ENCODE measurements at regions not wholly inside any gene's neighbourhood (a gene's known extent, or its start where the extent isn't known, plus 50 kb on each side); places are given as distances from the start of the nearest gene placed in this dataset.

DNA sequence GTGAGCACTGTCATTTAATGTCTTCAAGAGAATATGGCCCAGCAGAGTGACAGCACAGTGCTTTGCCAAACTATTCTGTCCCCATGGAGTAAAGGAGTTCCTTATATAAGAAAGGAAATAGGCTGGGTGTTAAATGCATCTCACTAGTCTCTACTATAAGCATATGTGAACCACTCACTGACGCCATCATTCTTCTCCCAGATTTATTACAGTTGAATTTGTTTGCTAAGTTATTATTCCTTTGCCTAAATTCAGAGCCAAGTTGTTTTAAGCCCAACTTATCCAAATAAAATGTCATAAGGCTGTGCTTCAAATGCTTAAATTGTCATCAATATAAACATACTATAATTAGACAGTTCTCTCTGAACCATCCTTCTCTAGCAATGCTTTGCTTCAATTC, 151.6 kb downstream of the KCNA5 start:
- Mint-ChIP-seq H3K27ac (no peak overlapping the region), H3K4me1 (no peaks in the 10 kb centered on the region), H3K27me3 (peaks cover 12 to 13% of the 10 kb centered on the region in 2 donors), H3K9me3 (peaks cover 0 to 4% (median 0%) of the 10 kb centered on the region in 8 donors), H3K36me3 (no peaks in the 10 kb centered on the region), H3K4me3 (no peak overlapping the region)
- H3K27me3 ChIP-seq (ENCODE audit: insufficient read depth, low read length): no peaks in the 10 kb centered on the region
- intact Hi-C loops (cut with micrococcal nuclease): no loop called here
- H3K4me3 ChIP-seq (ENCODE audit: low read length in 2 of 2): no peak overlapping the region
- CTCF ChIA-PET (ENCODE audit: partially characterized antibody): interaction anchor here (1.2 kb wide), 1 partner anchor 13 kb away, joined by 3 read pairs; no protein-coding TSS in a partner anchor
- no peak overlapping the region for H3K27ac ChIP-seq (ENCODE audit: low read depth, low read length)
- POLR2A ChIA-PET (ENCODE audit: partially characterized antibody): no interaction called here
- no peak for DNase-seq
- H3K36me3 ChIP-seq (ENCODE audit: insufficient read depth, low read length): no peaks in the 10 kb centered on the region
- no peaks in the 10 kb centered on the region for H3K9me3 ChIP-seq (ENCODE audit: control insufficient read depth in 1 of 2, low read length in 2 of 2)
- no peaks in the 10 kb centered on the region for H3K4me1 ChIP-seq (ENCODE audit: insufficient read depth, low read length)

DNA sequence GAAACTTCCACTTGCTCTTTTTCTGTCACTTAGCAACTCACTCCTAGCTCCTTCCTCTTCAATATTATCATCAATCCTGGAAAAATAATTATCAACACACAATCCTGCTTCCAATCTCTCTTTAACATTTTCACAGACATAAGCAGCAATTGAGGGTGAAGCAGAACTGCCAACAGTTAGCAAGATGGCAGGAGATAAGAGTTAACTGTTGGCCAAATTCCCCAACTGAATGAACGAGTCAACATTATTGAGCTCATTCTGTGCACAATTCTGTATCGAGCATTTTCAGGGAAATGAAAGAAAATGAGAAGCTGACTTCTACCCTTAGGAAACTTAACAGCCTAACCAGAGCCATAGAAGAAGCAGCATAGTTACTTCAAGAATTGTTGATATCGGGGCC, 152.0 kb downstream of the KCNA5 start:
- Histone ChIP-seq H3K4me1 (ENCODE audit: insufficient read depth, low read length) (no peaks in the 10 kb centered on the region), H3K9me3 (ENCODE audit: control insufficient read depth in 1 of 2, low read length in 2 of 2) (no peaks in the 10 kb centered on the region), H3K27me3 (ENCODE audit: insufficient read depth, low read length) (no peaks in the 10 kb centered on the region), H3K27ac (ENCODE audit: low read depth, low read length) (no peak overlapping the region), H3K36me3 (ENCODE audit: insufficient read depth, low read length) (no peaks in the 10 kb centered on the region), H3K4me3 (ENCODE audit: low read length in 2 of 2) (no peak overlapping the region)
- ChIA-PET POLR2A (ENCODE audit: partially characterized antibody) (no interaction called here), CTCF (ENCODE audit: partially characterized antibody) (no interaction called here)
- DNase-seq: no peak
- Mint-ChIP-seq H3K9me3 (peaks cover 0 to 4% (median 0%) of the 10 kb centered on the region in 8 donors), H3K27ac (no peak overlapping the region), H3K4me3 (no peak overlapping the region), H3K36me3 (no peaks in the 10 kb centered on the region), H3K27me3 (peaks cover 13% of the 10 kb centered on the region in 2 donors), H3K4me1 (no peaks in the 10 kb centered on the region)
- intact Hi-C loops (cut with micrococcal nuclease): no loop called here

DNA sequence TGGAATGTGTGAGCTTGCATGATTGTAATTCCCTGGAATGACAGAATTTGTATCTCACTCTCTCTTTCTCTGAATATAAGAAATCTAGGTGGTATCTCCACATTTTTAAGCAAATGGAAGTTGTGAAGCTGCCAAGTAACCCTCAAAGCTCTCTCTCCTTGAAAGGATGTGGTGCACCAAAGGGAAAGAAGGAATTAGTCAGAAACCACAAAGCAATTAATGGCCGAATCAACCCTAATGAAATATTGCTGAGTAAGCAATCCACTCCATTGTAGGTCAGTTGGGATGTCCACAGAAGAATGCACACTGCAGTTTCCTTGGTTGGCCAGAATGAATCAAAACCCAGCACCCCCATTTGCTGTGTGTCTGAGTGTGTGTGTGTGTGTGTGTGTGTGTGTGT, 153.5 kb downstream of the KCNA5 start:
- Mint-ChIP-seq H3K27ac (no peak overlapping the region), H3K4me1 (no peaks in the 10 kb centered on the region), H3K36me3 (no peaks in the 10 kb centered on the region), H3K9me3 (peaks cover 0 to 4% (median 0%) of the 10 kb centered on the region in 8 donors), H3K27me3 (peaks cover 13 to 17% of the 10 kb centered on the region in 2 donors), H3K4me3 (no peak overlapping the region)
- Histone ChIP-seq H3K27ac (ENCODE audit: low read depth, low read length) (no peak overlapping the region), H3K9me3 (ENCODE audit: control insufficient read depth in 1 of 2, low read length in 2 of 2) (no peaks in the 10 kb centered on the region), H3K36me3 (ENCODE audit: insufficient read depth, low read length) (no peaks in the 10 kb centered on the region), H3K4me1 (ENCODE audit: insufficient read depth, low read length) (no peaks in the 10 kb centered on the region), H3K27me3 (ENCODE audit: insufficient read depth, low read length) (no peaks in the 10 kb centered on the region), H3K4me3 (ENCODE audit: low read length in 2 of 2) (no peak overlapping the region)
- no peak for DNase-seq
- intact Hi-C loops (cut with micrococcal nuclease): no loop called here
- ChIA-PET POLR2A (ENCODE audit: partially characterized antibody) (no interaction called here), CTCF (ENCODE audit: partially characterized antibody) (interaction anchor here (1.3 kb wide), 1 partner anchor 8 kb away, joined by 3 read pairs; no protein-coding TSS in a partner anchor)

DNA sequence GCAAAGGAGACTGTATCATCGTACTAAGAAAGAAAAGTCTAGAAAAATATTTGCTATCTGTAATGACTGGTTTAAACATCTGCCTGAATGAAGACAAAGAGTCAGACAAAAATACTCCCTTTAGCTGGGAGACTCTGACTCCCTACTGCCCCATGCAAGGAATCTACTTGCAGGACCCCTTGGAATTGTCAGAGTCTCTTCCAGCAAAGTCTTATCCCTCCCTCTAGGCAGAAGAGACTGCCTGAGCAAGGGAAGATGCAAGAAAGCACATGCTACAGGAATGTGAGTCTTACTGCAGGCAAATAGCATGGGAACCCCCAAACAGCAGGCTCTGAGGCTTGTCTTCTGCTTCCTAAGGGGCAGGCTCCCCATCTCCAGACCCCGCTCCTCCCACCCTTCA, 154.0 kb downstream of the KCNA5 start:
- no peak overlapping the region for H3K4me3 ChIP-seq (ENCODE audit: low read length in 2 of 2)
- no peak for DNase-seq
- CTCF ChIA-PET (ENCODE audit: partially characterized antibody): interaction anchor here (1.3 kb wide), 1 partner anchor 9 kb away, joined by 3 read pairs; no protein-coding TSS in a partner anchor
- H3K9me3 Mint-ChIP-seq: peaks cover 0 to 6% (median 0%) of the 10 kb centered on the region in 8 donors
- no peak overlapping the region for H3K27ac ChIP-seq (ENCODE audit: low read depth, low read length)
- H3K27me3 Mint-ChIP-seq: peaks cover 13 to 17% of the 10 kb centered on the region in 2 donors
- no peaks in the 10 kb centered on the region for H3K9me3 ChIP-seq (ENCODE audit: control insufficient read depth in 1 of 2, low read length in 2 of 2)
- H3K36me3 ChIP-seq (ENCODE audit: insufficient read depth, low read length): no peaks in the 10 kb centered on the region
- intact Hi-C loops (cut with micrococcal nuclease): no loop called here
- H3K4me3 Mint-ChIP-seq: no peak overlapping the region
- H3K27me3 ChIP-seq (ENCODE audit: insufficient read depth, low read length): no peaks in the 10 kb centered on the region
- no peak overlapping the region for H3K27ac Mint-ChIP-seq
- no peaks in the 10 kb centered on the region for H3K4me1 ChIP-seq (ENCODE audit: insufficient read depth, low read length)
- no peaks in the 10 kb centered on the region for H3K36me3 Mint-ChIP-seq
- POLR2A ChIA-PET (ENCODE audit: partially characterized antibody): no interaction called here
- H3K4me1 Mint-ChIP-seq: no peaks in the 10 kb centered on the region

DNA sequence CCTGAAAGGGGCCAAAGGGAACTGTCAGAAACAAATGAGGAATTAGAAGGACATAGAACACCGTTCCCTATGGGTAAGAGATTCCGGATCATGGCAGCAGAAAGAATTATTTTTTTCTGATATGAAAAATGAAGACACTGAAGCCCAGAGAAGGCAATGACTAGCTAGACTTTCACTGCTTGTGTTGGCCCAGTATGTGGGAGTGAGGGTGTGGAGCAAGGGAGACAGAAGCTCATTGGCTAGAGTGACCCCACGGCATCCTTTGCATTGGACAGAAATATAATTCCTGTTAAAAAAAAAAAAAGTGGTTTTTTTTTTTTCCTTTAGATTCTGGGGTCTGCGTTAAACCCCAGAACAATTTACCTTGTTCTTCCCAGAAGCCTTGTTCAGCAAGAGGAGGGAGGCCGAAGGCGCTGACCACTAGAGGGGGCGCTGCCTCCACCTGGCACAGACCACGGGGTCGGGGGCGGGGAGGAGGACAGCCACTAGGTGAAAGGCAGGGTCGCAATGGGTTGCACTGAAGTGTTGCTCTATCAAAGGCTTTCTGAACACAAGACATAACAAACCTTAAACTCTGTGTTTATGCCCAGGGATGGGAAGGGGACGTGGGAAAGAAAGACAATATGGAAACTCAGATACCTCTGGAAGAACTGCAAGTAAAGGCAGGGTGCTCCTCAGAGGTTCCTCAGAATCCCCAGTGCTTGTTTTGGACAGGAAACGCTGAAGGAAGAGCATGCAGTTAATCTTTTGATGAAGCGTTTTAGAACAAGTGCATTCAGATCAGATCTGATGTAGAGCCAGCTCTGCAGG, 156.8 kb downstream of the KCNA5 start:
- H3K36me3 Mint-ChIP-seq: no peaks in the 10 kb centered on the region
- H3K27me3 Mint-ChIP-seq: peaks cover 17 to 18% of the 10 kb centered on the region in 2 donors
- no peaks in the 10 kb centered on the region for H3K4me1 Mint-ChIP-seq
- no peak for DNase-seq
- ChIA-PET POLR2A (ENCODE audit: partially characterized antibody) (no interaction called here), CTCF (ENCODE audit: partially characterized antibody) (interaction anchor here (1.4 kb wide), 1 partner anchor 11 kb away, joined by 3 read pairs; no protein-coding TSS in a partner anchor)
- H3K9me3 Mint-ChIP-seq: peaks cover 0 to 12% (median 0%) of the 10 kb centered on the region in 8 donors
- no peaks in the 10 kb centered on the region for H3K4me1 ChIP-seq (ENCODE audit: insufficient read depth, low read length)
- H3K4me3 Mint-ChIP-seq: no peak overlapping the region
- no peak overlapping the region for H3K27ac Mint-ChIP-seq
- no peaks in the 10 kb centered on the region for H3K9me3 ChIP-seq (ENCODE audit: control insufficient read depth in 1 of 2, low read length in 2 of 2)
- no peak overlapping the region for H3K4me3 ChIP-seq (ENCODE audit: low read length in 2 of 2)
- H3K27ac ChIP-seq (ENCODE audit: low read depth, low read length): no peak overlapping the region
- H3K36me3 ChIP-seq (ENCODE audit: insufficient read depth, low read length): no peaks in the 10 kb centered on the region
- intact Hi-C loops (cut with micrococcal nuclease): no loop called here
- no peaks in the 10 kb centered on the region for H3K27me3 ChIP-seq (ENCODE audit: insufficient read depth, low read length)

DNA sequence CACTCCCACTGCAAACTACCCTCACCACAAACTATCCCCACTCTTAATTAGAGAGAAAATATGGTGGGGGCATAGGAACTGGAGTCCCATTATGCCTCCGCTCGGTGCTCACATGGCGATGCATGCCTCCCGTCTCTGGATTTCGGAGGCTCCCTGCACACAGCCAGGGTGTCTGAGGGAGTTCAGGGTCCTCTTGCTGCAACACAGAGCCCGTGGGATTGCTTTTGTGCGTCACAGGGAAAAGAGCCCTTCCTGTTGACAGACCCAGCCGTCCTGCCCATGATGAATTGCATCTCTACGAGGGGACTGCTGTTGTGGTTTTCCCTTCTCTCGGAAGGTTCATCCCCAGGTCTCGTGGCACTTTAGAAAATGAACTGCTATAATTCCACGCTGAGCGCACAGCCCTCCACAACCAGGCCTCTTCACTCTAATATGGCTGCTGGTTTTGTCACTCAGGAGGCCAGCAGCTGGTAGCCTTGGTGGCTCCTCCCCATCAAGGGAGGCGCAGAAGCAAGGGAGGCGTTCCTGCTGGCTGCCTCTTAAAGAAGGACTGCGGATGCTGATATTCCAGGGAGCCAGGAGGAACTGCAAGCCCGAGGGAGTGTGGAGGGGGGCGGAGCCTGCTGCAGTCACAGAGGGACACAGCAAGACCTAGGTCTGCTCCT, 158.0 kb downstream of the KCNA5 start:
- H3K9me3 ChIP-seq (ENCODE audit: control insufficient read depth in 1 of 2, low read length in 2 of 2): no peaks in the 10 kb centered on the region
- H3K9me3 Mint-ChIP-seq: peaks cover 0 to 9% (median 0%) of the 10 kb centered on the region in 8 donors
- intact Hi-C loops (cut with micrococcal nuclease): no loop called here
- H3K4me3 ChIP-seq (ENCODE audit: low read length in 2 of 2): no peak overlapping the region
- no peak overlapping the region for H3K27ac Mint-ChIP-seq
- no peak overlapping the region for H3K27ac ChIP-seq (ENCODE audit: low read depth, low read length)
- H3K36me3 ChIP-seq (ENCODE audit: insufficient read depth, low read length): no peaks in the 10 kb centered on the region
- no peak overlapping the region for H3K4me3 Mint-ChIP-seq
- no peak for DNase-seq
- H3K36me3 Mint-ChIP-seq: no peaks in the 10 kb centered on the region
- no peaks in the 10 kb centered on the region for H3K4me1 ChIP-seq (ENCODE audit: insufficient read depth, low read length)
- no peaks in the 10 kb centered on the region for H3K4me1 Mint-ChIP-seq
- CTCF ChIA-PET (ENCODE audit: partially characterized antibody): no interaction called here
- no peaks in the 10 kb centered on the region for H3K27me3 ChIP-seq (ENCODE audit: insufficient read depth, low read length)
- POLR2A ChIA-PET (ENCODE audit: partially characterized antibody): no interaction called here
- H3K27me3 Mint-ChIP-seq: peaks cover 17 to 18% of the 10 kb centered on the region in 2 donors

DNA sequence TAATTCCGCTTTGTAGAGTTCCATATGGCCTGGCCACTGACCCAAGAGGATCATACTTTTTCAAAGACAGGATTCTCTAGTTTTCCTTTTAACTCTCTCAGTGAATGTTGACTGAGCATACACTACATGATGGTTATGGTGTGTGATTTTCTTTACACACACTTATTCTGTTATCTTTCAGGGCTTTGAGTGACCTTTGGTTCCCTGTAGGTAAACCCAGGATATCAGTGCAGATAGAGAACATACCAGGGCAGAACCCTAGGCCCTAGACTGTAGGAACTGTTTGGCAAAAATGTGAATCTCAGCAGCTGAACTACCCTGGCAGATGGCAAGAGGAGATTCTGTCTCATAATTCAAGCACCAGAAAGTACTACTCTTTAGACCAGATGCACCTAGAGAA, 159.6 kb downstream of the KCNA5 start:
- POLR2A ChIA-PET (ENCODE audit: partially characterized antibody): no interaction called here

More for the DNA sequence above, 159.6 kb downstream of the KCNA5 start:
- H3K27ac ChIP-seq (ENCODE audit: low read depth, low read length): no peak overlapping the region
- intact Hi-C loops (cut with micrococcal nuclease): no loop called here
- Mint-ChIP-seq H3K27me3 (peaks cover 12 to 15% of the 10 kb centered on the region in 2 donors), H3K27ac (no peak overlapping the region), H3K4me1 (no peaks in the 10 kb centered on the region), H3K4me3 (no peak overlapping the region), H3K36me3 (no peaks in the 10 kb centered on the region), H3K9me3 (peaks cover 0 to 8% (median 1%) of the 10 kb centered on the region in 8 donors)
- no peaks in the 10 kb centered on the region for H3K9me3 ChIP-seq (ENCODE audit: control insufficient read depth in 1 of 2, low read length in 2 of 2)
- H3K4me1 ChIP-seq (ENCODE audit: insufficient read depth, low read length): no peaks in the 10 kb centered on the region
- CTCF ChIA-PET (ENCODE audit: partially characterized antibody): no interaction called here
- no peak overlapping the region for H3K4me3 ChIP-seq (ENCODE audit: low read length in 2 of 2)
- H3K27me3 ChIP-seq (ENCODE audit: insufficient read depth, low read length): no peaks in the 10 kb centered on the region
- DNase-seq: no peak
- no peaks in the 10 kb centered on the region for H3K36me3 ChIP-seq (ENCODE audit: insufficient read depth, low read length)

All from CD4-positive, alpha-beta memory T cell (primary cell).